ENCODE measurements at regions not wholly inside any gene's neighbourhood (a gene's known extent, or its start where the extent isn't known, plus 50 kb on each side); places are given as distances from the start of the nearest gene placed in this dataset.

- H3K4me3 ChIP-seq (ENCODE audit: low read depth, low read length), result no peak overlapping the region
- TF ChIP-seq, protein P1, sequence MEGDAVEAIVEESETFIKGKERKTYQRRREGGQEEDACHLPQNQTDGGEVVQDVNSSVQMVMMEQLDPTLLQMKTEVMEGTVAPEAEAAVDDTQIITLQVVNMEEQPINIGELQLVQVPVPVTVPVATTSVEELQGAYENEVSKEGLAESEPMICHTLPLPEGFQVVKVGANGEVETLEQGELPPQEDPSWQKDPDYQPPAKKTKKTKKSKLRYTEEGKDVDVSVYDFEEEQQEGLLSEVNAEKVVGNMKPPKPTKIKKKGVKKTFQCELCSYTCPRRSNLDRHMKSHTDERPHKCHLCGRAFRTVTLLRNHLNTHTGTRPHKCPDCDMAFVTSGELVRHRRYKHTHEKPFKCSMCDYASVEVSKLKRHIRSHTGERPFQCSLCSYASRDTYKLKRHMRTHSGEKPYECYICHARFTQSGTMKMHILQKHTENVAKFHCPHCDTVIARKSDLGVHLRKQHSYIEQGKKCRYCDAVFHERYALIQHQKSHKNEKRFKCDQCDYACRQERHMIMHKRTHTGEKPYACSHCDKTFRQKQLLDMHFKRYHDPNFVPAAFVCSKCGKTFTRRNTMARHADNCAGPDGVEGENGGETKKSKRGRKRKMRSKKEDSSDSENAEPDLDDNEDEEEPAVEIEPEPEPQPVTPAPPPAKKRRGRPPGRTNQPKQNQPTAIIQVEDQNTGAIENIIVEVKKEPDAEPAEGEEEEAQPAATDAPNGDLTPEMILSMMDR (IDR thresholded peaks at IDR 0.05; ENCODE audit: borderline replicate concordance, insufficient read depth, low read depth, low read length), result no peak
These were observed 937.6 kb downstream of the BRD1 start for GRCh38 chr22:48889887-48890692.

GRCh38 chr22:48889209-48889830, 938.4 kb downstream of the BRD1 start:
- TF ChIP-seq, protein P1 (IDR thresholded peaks at IDR 0.05; ENCODE audit: borderline replicate concordance, insufficient read depth, low read depth, low read length), result no peak
- H3K4me3 ChIP-seq (ENCODE audit: low read depth, low read length), result no peak overlapping the region

- no peak overlapping the region for H3K4me3 ChIP-seq (ENCODE audit: low read depth, low read length)
- TF ChIP-seq, protein P1 (IDR thresholded peaks at IDR 0.05; ENCODE audit: borderline replicate concordance, insufficient read depth, low read depth, low read length), result no peak
These were observed 939.0 kb downstream of the BRD1 start for GRCh38 chr22:48888466-48889208.

- no peak overlapping the region for H3K4me3 ChIP-seq (ENCODE audit: low read depth, low read length)
- TF ChIP-seq, protein P1 (IDR thresholded peaks at IDR 0.05; ENCODE audit: borderline replicate concordance, insufficient read depth, low read depth, low read length), result no peak
These were observed 940.0 kb downstream of the BRD1 start for GRCh38 chr22:48887394-48888332.

DNA sequence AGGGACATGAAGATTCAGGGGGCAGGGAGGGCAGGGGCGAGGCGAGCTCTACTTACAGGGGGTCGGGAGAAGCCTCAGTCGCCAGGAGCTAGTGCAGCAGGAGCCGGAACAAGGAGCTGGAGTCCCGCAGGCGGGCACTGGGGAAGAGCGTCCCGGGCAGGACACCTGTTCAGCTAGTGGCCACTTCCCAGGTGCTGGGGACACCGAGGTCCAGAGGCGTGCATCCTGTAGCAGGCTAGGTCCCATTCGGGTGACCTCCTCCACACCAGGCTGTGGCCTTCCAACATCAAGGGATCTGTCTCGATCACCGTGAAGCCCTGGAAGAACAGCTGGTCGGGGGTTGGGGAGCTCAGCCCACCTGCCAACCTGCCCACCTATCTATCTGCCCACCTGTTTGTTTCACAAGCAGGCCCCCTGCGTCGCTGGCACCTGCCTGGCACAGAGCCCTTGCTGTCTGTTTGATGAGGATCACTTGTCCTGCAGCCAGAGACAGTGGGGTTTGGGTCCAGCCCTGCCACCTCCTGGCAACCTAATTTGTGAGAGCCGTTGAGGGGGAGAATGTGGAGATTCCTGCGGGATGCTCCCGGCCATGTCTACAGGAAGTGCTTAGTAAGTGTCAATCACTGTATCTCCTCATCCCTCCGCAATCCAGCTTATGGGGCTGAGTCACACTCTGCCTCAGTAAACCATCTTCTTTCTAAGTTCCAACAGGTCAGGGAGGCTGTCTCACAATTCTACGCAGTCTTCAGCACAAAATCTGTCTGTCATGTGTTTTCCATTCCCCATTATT, 940.9 kb downstream of the BRD1 start:
- H3K4me3 ChIP-seq (ENCODE audit: low read depth, low read length), result no peak overlapping the region
- TF ChIP-seq, protein P1 (IDR thresholded peaks at IDR 0.05; ENCODE audit: borderline replicate concordance, insufficient read depth, low read depth, low read length), result no peak

DNA sequence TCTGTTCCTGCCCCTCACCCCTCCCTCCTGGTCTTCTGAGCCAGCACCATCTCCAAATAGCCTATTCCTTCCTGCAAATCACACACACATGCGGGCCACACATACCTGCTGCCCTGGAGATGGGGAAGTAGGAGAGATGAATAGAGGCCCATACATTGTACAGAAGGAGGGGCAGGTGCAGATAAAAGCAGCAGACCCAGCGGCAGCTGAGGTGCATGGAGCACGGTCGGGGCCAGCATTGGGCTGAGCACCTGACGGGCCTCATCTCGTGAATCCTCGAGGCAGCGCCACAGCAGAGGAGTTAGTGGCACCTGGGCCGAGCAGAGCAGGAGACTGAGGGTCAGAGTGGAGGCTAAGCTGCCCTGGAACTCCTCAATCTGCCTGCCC, 941.8 kb downstream of the BRD1 start:
- no peak overlapping the region for H3K4me3 ChIP-seq (ENCODE audit: low read depth, low read length)
- TF ChIP-seq, protein P1 (IDR thresholded peaks at IDR 0.05; ENCODE audit: borderline replicate concordance, insufficient read depth, low read depth, low read length), result no peak
